8988T (cell line): ENCODE measurements at regions not wholly inside any gene's neighbourhood (a gene's known extent, or its start where the extent isn't known, plus 50 kb on each side); places are given as distances from the start of the nearest gene placed in this dataset.

ENCODE experiments used
- DNase-seq: peaks from one replicate; pipeline ENCODE4 v3.0.0; 2011

DNA sequence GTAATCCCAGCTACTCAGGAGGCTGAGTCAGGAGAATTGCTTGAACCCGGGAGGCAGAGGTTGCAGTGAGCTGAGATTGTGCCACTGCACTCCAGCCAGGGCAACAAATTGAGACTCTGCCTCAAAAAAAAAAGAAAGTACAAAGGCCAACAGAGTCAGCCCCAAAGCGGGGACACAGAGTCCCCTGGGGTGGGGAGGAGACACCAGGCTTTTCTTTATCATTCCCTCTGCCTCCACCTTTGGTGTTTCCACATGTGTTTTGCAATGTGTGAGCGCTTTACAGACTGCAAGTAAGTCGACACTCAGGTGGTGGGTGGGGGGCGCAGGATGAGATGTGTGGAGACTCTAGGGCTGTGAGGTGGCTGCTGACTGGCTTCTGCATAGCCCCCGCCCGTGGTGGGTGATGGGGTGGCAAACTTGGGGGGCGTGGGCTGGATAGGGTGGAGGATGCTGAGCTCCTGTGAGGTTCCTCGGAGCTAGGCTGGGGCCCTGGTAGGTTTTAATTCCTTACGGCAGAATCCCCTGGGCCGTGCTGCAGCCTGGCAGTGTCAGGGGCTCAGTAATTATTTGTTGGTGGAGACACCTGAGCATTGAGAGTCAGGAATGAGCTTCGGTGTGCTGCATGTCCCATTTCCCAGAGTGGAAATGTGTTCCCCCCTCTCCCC, 177.2 kb downstream of the CTTN start:
- no peak for DNase-seq

DNA sequence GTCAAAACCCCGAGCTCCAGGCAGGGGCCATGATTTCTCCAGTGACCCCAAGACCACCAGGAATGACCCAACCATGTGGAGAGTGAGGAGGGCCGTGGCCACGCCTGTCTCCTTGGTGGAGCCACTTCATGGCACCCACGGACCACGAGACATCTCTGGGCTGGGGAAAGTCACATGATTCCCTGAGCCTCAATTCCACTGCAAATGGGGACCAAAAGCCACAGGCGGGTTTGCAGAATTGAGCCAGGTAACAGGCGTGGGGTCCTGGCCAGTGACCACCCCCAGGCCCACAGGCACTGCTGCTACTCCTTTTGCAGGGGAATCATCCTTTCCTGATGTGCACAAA, 178.9 kb downstream of the CTTN start:
- no peak for DNase-seq

DNA sequence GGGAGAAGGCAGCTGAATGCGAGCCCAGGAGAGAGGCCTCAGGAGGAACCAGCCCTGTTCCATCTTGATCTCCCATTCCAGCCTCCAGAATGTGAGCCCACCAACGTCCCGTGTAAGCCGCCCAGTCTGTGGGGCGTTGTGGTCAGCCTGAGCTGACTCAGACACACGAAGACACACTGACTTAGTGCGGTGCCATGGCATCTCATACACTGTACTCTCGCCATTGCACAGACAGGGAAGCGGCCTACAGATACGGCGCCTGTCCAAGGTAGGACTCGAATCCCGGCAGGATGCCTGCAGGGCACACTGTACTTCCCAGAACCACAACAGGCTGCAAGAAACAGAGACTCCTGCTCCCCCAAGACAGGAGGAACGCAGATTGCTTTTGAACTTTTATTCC, 179.6 kb downstream of the CTTN start:
- DNase-seq = no peak

DNA sequence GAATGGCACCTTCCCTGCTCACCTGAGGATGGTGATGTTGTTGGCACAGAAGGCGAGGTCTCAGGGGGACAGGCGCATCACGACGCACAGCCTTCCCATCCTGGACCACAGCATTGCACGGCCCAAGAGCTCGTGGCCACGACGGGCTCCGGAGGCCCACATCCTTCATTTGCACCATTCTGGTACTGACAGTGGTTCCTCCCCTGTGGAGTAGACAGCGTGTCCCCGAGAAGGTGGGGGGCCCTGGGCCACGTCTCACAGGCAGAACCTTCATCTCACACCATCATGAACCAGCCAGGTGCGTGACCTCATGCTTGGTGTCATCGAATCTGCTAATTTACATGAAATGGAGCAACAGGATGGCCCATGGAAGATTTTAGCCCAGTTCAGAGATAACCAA, 180.0 kb downstream of the CTTN start:
- DNase-seq = no peak

DNA sequence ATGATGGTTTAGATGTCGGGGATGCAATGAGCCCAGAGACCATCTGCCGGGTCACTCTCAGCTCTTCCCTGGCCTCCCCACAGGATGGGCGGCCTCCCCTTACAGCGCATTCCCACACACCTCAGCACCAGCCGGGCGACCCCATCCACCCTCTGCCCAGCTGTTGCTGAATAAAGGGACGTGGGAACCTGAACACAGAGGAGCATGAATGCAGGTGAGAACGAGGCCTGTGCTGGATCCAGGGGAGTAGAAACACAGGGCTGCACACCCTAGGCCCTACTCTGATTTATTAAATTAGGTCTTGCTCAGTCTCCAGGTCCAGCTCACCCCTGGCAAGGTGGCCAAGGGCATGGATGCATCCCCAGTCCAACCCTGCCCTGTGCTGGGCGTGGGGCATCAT, 180.5 kb downstream of the CTTN start:
- DNase-seq = no peak

DNA sequence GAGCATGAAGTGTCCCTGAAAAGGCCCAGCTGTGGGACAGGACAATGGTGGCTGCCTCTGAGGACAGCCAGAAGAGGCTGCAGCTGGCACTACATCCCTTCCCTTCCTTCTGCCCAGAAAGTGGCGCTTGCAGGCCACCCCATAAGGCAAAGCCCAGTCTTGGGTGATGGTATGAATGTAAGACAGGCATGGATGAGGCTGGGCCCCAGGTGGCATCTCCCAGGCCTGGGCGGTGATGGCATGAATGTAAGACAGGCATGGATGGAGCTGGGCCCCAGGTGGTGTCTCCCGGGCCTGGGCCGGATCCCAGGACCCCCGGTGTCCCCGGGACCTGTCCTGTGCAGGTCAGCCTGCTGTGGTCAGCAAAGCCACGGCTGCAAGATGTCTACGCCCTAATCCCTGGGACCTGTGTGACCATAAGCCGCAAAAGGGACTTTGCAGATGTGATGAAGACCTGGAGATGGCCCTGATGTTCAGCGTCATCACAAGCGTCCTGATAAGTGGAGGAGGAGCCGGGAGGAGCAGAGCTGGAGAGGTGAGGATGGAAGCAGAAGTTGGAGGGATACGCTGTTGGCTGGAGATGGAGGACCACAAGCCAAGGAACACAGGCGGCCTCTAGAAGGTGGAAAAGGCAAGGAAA, 181.1 kb downstream of the CTTN start:
- DNase-seq = no peak

DNA sequence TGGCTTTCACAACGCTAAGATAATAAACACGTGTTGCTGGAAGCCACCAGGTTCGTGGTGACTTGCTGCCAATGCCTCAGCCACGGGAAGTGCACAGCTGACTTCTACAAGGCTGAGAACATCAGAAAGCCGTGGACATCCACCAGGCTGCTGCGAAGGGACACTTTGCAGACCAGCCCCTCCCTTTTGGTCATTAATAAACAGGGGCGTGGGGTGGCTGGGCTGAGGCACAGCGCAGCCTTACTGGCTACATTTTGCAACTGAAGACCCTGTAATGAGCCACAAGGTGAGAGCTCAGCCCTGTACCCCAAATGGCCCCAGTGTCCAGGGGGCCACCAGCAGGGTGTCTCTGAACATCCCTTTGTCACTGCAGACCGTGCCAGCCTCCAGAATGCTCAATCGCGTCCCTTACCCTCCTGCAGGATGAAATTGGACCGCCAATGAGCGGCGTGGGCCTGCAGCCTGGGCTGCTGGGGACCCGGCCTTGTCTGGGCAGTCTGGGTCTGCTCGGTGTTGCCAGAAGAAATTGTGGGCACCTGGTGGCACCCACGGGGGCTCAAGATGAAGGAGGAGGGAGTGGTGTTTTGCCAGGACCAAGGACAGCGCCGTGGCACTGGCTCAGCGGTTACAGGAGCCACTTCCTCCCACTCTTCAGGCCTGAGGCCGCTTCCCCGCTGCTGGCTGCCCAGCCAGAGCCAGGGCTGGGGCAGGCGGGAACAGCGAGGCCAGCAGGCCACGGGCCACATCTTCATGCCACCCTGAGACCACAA, 181.9 kb downstream of the CTTN start:
- DNase-seq = no peak

DNA sequence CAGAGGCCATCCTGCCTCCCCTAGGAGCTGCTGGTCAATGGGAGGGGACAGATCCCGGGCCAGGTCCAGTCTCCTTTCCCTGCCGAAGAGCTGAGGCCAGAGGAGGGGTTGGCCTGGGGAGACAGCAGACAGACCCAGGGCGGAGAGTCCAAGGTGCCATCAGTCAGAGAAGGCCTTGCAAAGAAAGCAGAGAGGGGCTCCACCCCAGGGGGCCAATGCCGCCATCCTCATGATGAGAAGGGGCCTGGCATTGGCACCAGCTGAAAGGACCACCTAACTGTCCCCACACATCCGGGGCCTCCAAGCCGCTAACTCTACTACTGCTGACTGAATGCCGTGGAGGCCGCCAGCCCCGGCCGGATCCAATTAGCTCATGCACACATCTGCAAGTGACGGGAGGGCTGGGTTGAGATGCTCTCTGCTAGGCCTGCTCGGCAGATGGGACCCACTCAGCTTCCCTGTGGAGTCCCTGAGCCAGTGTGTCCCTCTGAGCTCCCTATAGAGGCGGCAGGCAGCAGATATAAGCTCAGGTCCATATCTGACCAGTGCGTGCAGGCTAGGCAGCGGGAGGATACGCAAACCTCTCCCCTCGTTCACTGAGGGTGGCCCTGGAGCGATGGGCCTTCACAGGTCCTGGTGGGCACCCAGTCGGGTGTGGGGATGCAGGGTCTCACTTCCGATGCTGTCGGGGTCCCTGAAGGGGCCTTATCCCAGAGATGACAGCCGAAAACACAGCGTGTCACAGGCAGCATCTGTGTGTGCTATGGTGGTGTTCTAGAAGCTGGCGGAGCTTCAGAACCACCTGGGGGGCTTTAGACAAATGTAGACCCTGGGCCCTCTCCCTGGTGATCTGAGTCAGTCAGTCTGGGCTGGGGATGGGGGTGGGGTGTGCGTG, 183.9 kb downstream of the CTTN start:
- DNase-seq = no peak

DNA sequence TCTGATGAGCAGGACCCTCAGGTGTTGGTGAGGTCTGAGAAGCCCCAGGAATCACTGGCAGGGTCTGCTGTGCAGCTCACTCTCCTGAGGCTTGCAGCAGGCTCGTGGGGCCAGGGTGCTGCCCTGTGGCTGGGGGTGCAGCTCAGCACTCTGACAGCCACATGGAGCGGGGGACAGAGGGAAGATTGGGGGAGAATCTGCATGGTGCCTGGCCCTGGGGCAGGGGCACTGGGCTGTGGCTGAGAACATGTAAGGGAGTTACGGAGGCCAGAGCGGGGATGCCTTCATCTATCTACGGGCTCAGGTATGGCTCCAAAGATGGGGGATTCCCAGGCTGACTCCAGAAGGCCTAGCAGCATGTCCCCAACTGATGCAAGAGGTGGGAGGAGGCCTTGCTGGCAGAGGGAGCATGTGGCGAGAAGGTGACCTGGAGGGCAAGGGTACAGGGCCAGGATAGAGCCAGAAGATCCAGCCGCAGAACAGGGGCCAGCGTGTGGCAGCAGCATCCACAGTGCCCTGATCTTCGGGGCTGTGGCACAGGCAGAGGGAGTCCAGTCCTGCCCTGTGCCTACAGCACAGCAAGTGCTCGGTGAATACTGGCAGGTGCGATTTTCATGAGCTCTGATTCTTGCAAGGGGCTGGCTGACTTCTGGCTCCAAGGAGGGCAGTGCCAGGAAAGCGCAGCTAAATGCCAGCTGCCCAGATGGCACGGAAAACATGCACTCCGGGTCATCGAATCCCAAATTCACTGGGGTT, 184.7 kb downstream of the CTTN start:
- DNase-seq = no peak

DNA sequence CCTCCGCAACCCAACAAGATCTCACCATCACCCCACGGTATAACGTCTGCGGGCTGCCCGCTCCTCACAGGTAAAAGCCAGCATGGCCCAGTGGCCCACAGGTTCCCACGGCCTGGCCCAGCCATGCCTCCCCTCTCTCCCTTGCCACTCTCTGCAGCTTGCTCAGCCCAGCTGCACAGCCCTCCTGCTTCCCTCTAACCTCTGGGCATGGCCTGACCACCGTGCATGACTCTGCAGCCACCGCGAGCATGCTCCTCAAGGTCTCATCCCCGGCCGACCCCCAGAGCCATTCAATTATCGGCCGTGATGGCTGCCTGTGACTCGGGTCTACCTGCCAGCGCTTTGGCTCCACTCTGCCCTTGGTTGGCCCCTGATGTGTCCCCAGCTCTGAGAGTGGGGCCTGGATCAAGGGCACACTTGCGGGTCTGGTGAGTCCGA, 185.5 kb downstream of the CTTN start:
- DNase-seq = no peak

DNA sequence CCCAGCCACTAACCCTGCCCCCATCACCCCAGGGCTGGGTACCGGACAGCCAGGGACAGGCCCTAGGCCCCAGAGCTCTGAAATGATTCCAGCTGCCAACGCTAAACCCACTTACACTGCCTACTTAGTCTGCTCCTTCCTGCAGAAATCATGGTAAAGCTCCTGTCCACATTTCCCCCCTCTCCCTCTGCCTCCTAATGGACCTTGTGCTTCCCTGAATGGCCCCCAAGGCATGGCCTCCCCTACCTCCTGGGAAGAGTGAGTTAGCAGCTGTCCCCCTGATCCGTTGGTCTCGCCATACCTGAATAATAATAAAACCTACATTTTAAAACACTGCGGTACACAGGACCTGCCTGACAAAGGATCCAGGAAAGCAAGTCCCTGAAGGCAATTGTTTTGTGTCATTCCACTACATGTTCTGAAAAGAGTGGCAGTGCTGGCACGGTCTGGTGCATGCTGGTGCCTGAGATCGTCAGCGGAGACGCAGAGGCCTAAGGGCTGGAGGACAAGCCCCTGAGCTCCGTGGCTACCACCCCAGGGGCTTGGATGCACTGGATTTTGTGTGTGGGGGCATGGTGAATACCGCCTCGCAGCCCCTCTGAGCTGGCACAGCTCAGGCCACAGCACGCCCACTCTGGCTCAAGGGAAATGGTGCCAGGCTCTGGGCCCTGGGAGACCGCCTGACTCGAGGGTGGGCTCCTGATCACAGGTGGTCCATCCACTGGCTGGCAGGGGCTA, 186.3 kb downstream of the CTTN start:
- no peak for DNase-seq

DNA sequence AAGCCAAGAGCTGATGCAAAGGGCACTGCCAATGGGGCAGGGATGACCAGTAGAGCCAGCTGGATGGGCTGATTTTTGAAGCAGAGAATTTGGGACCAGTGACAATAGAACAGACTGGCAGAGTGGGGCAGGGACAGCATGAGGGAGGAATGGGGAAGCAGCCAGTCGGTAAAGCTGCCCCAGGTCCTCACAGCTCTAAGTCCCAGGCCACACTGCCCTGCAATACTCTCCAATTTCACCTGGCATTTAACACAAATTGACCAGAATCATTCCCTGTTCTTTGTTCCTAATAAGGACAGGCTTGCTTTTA, 186.9 kb downstream of the CTTN start:
- no peak for DNase-seq

DNA sequence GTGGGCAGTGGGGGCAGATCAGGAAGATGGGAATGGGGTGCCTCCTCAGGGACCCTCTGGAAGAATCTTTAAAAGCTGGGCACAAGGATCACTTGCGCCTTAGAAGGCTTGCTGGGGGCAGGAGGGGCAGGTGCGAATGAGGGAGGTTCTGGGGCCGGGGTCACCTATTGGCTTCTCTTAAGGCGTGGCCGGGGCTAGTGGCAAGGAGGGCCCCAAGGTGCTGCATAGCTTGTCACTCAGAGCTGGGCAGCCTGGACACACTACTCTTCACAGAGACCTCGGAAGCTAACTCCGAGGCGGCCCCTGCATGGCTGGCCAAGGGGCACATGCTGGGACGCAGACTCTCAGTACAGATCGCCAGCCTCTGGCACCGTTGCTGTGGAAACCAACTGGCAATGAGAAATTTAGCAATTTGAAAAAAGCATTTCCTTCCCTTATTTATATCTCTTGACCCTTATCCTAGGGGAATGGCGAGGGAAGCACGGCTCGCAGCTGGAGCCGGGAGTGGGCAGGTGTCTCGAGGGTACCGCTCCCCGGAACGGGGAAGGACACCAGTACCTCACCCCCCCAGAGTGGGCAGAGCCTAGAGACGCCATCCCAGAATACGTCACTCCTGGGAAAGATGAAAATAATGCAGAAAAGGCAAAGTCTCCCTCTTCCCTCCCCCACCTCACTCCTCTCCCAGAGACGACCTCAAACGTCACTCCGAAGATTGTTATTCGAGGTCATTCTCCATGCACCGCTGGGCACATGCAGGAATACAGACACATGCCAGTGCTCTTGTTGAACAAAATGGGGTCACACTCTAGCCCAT, 188.1 kb downstream of the CTTN start:
- no peak for DNase-seq

DNA sequence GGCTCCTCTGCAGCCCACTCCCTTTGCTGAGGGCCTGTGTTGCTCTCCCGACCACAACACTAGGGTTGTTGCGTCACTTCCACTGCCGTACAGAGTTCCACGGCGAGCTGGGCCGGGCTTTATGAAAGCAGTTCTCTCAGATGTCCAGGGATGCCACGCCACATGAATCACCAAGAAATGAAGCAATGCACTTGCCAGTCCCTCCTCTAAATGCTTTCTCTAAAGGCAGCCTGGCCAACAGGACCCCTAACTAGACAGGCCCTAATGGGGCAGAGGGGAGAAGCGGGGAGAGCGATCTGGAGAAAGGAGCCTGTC, 188.7 kb downstream of the CTTN start:
- no peak for DNase-seq

DNA sequence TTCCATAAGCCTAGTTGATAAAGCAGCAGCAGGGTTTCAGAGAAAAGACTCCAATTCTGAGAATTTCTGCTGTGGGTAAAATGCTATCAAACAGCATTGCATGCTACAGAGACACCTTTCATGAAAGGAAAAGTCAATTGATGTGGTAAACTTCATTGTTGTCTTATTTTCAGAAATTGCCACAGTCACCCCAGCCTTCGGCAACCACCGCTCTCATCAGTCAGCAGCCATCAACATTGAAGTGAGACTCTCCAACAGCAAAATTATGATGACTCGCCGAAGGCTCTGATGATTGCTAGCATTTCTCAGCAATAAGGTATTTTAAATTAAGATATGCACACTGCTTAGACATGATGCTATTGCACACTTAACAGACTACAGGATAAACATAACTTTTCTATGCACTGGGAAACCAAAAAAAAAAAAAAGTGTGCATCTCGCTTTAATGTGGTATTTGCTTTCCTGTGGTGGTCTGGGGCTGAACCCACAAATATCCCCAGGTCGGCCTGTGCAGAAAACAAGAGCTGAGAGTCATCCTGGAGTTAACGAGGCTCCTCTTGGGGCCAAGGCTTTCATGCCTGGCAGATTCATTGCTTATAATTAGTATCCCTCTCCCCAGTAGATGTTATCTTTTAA, 192.1 kb downstream of the CTTN start:
- DNase-seq = no peak

DNA sequence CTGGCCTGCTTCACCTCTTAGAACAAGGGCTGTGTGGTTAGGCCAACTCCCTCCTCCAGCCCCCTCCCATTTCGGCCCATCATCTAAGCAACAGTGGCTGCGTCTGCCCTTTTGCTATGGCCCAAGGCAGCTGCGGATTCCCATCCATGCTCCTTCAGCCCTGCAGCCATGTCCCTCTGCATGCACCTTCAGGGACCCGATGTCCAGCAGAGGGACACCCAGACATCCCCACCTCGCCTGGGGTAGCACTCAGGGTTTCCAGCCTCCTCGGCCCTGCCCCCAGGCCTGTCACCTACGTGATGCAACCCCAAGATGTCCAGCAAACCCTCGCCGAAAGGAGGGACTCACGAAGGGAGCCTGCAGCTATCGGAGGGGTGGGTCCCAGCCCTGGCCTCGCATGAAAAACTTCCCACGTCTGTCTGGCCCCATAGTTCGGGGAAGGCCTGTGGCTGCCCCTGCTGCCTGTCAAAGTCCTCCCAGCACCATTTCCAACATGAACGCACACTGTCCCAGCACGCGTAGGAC, 194.4 kb downstream of the CTTN start:
- DNase-seq = no peak

DNA sequence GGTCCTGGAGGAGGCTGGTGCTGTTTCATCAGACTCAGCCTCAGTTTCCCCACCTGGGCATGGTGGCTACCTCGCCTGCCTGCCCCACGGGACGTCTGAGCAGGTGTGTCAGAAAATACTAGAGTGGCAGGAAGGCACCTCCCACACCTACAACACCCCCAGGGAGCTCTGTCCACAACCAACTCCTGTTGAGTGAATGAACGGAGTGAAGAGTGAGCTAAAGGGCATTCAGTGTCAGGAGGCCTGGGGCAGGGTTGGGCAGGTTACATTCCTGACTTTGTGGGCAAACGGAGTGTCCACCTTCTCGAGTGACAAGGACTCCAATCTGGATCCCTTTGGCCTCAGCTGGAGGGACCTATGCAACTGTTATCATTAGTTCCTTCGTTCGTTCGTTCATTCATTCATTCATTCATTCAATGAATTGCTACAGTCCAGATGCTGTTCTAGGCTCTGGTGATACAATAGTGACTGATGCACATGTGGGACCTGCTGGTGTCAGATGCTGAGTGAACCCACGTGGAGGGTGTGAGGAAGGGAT, 195.2 kb downstream of the CTTN start:
- DNase-seq = no peak

DNA sequence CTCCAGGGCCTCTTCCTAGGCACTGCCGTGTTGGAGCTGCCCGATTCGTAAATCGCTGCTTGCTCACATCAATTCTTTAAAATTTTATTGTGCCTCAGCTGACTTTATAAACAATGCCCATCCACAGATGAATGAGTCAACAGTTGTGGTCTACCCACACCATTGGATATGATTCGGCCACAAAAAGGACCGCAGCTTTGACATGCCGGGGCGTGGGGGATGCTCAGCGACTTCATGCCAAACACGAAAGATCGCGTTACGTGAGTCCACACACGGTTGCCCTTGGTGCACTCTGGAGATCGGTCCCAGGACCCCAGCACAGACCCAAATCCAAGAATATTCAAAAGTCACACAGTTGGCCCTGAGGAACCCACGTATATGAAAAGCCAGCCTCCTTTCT, 195.7 kb downstream of the CTTN start:
- no peak for DNase-seq

DNA sequence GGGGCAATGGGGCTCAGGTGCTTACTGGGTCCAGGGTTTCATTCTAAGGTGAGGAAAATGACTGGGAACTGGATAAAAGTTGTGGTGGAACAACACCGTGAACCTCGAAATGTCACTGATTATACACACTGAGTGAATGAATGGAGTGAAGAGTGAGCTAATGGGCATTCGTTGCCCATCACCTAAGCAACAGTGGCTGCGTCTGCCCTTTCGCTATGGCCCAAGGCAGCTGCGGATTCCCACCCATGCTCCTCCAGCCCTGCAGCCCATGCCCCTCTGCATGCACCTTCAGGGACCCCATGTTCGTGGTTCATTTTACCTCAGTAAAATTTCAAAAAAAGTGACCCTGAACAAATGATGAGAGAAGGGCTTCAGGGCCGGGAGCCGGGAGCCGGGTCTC, 196.3 kb downstream of the CTTN start:
- DNase-seq = no peak

DNA sequence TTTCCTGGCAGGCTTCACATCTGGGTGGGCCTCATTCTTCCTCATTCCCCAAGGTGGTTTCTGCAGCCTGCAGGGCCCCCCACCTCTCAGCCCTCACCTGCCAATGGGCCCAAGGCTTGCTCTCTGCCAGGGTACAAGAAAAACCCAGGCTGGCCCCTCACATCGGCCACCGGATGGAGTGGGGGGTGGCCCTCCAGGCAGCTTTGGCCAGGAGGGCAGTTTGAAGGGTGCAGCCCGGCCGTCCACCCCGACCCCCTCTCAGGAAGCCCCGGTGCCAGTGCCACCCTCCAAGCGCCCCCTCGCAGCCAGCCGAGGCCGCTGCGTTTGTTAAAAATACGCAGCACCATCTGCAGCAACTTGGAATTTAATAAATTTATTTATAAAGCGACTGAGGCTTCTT, 196.7 kb downstream of the CTTN start:
- no peak for DNase-seq
